Mucosa of stomach (tissue), 1 donor: ENCODE measurements at regions not wholly inside any gene's neighbourhood (a gene's known extent, or its start where the extent isn't known, plus 50 kb on each side); places are given as distances from the start of the nearest gene placed in this dataset.

Experiments
- H3K27me3 ChIP-seq: one replicate; pipeline ENCODE4 v1.7.0; 2013; ENCODE audit warnings: mild to moderate bottlenecking, low read length; ENCODE audit not compliant: control insufficient read depth, insufficient read depth
- H3K36me3 ChIP-seq: one replicate; pipeline ENCODE4 v1.7.0; 2013; ENCODE audit warnings: low read length; ENCODE audit not compliant: control insufficient read depth, insufficient read depth
- H3K4me1 ChIP-seq: one replicate; pipeline ENCODE4 v1.7.0; 2013; ENCODE audit warnings: mild to moderate bottlenecking, low read length; ENCODE audit not compliant: control insufficient read depth, insufficient read depth
- H3K4me3 ChIP-seq: one replicate; pipeline ENCODE4 v1.7.0; 2013; ENCODE audit warnings: low read length
- H3K9ac ChIP-seq: one replicate; pipeline ENCODE4 v1.7.0; 2013; ENCODE audit warnings: mild to moderate bottlenecking, low read length, moderate library complexity
- H3K9me3 ChIP-seq: one replicate; pipeline ENCODE4 v1.7.0; 2013; ENCODE audit warnings: mild to moderate bottlenecking, low read length, moderate library complexity; ENCODE audit not compliant: control insufficient read depth
- donor health status: Pancreatic carcinoma.

- H3K4me1 ChIP-seq: no peaks in the 10 kb centered on the region
- H3K36me3 ChIP-seq: no peaks in the 10 kb centered on the region
- H3K27me3 ChIP-seq: no peaks in the 10 kb centered on the region
- no peak overlapping the region for H3K4me3 ChIP-seq
- H3K9me3 ChIP-seq: no peaks in the 10 kb centered on the region
- H3K9ac ChIP-seq: no peak overlapping the region
These were observed 988.1 kb upstream of the HS3ST1 start for GRCh38 chr4:12416755-12417154.

- no peaks in the 10 kb centered on the region for H3K9me3 ChIP-seq
- no peak overlapping the region for H3K9ac ChIP-seq
- H3K4me1 ChIP-seq: no peaks in the 10 kb centered on the region
- H3K27me3 ChIP-seq: no peaks in the 10 kb centered on the region
- H3K36me3 ChIP-seq: no peaks in the 10 kb centered on the region
- H3K4me3 ChIP-seq: no peak overlapping the region
These were observed 985.6 kb upstream of the HS3ST1 start for GRCh38 chr4:12414181-12414812.

DNA sequence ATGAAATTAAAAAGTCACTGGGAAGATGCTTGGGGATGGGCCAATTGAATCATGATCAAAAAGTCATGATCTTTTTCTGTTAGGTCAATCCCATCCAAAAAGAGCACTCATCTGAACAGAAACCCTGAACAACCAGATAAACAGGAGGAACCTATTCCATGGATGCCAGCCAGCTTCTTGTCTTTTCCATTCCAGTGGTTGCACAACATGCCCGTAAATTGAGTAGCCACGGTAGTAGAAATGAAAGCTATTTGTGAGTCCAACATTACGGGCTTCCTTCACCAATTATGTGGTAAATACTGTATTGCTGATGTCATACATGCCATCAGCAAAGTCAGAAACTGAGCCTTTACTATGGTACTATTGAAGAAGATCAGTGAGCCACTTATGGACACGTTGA is 982.4 kb upstream of the HS3ST1 start:
- Histone ChIP-seq H3K9me3 (no peaks in the 10 kb centered on the region), H3K27me3 (no peaks in the 10 kb centered on the region), H3K4me3 (no peak overlapping the region)

DNA sequence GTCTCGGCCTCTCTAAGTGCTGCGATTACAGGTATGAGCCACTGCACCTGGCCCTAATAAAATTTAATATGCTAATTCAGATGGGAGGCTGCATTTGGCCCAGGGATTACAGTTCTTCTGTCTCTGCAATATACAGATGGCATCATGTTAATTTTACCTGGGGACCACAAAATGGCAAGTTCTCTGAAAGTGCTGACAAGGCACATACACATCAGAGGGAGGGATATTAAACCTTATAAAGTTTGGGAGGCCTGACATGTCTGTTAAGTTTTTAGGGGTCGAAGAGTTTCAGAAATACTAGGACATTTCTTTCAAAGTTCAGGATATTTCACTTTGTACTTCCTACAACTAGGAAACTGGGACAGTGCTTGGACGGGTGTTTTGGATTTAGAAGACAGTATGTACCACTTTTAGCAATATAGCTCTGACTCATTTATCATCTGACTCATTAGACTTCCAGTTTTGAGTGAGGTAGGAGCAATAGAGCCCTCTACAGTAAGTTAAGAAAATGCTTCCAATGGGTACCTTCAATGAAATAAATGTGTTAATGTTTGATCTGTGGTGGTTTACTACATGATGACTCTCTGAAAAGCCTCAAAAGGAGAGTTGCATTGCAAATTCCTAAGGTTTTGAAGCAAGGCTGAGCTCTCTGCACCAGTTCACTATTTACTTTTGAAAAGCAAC is 981.0 kb upstream of the HS3ST1 start:
- Histone ChIP-seq H3K27me3 (no peaks in the 10 kb centered on the region), H3K9ac (no peak overlapping the region), H3K4me3 (no peak overlapping the region), H3K36me3 (no peaks in the 10 kb centered on the region), H3K9me3 (no peaks in the 10 kb centered on the region), H3K4me1 (no peaks in the 10 kb centered on the region)

More for the DNA sequence above, 982.4 kb upstream of the HS3ST1 start:
- Histone ChIP-seq H3K9ac (no peak overlapping the region), H3K36me3 (no peaks in the 10 kb centered on the region), H3K4me1 (no peaks in the 10 kb centered on the region)

DNA sequence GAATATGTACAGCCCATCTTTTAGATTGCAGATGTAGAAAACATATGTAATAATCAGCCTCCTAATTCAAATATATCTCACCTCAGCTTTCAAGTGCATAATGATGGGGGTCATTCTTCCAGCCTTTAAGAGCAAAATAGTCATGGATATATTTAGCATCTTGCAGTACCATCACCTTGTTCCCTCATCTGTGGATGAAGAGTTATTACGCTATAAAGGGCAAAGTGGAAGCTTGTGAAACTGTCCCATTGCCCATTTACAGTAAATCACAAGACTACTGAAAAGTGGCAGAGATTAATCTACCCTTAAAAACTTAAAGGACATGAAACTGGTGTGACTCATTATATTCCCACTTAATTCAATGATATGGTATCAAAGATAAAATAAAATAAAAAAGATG is 979.7 kb upstream of the HS3ST1 start:
- Histone ChIP-seq H3K4me3 (no peak overlapping the region), H3K36me3 (no peaks in the 10 kb centered on the region), H3K27me3 (no peaks in the 10 kb centered on the region), H3K9ac (no peak overlapping the region), H3K9me3 (no peaks in the 10 kb centered on the region), H3K4me1 (no peaks in the 10 kb centered on the region)

- Histone ChIP-seq H3K27me3 (no peaks in the 10 kb centered on the region), H3K4me3 (no peak overlapping the region), H3K36me3 (no peaks in the 10 kb centered on the region), H3K4me1 (no peaks in the 10 kb centered on the region), H3K9me3 (no peaks in the 10 kb centered on the region), H3K9ac (no peak overlapping the region)
These were observed 974.5 kb upstream of the HS3ST1 start for GRCh38 chr4:12403175-12403574.

GRCh38 chr4:12399781-12400180 is 971.1 kb upstream of the HS3ST1 start:
- no peak overlapping the region for H3K4me3 ChIP-seq
- H3K4me1 ChIP-seq: no peaks in the 10 kb centered on the region
- no peaks in the 10 kb centered on the region for H3K27me3 ChIP-seq
- no peak overlapping the region for H3K9ac ChIP-seq
- H3K36me3 ChIP-seq: no peaks in the 10 kb centered on the region
- H3K9me3 ChIP-seq: no peaks in the 10 kb centered on the region

GRCh38 chr4:12393631-12394262 is 965.1 kb upstream of the HS3ST1 start:
- Histone ChIP-seq H3K9me3 (no peaks in the 10 kb centered on the region), H3K9ac (no peak overlapping the region), H3K4me3 (no peak overlapping the region), H3K36me3 (no peaks in the 10 kb centered on the region), H3K4me1 (no peaks in the 10 kb centered on the region), H3K27me3 (no peaks in the 10 kb centered on the region)

DNA sequence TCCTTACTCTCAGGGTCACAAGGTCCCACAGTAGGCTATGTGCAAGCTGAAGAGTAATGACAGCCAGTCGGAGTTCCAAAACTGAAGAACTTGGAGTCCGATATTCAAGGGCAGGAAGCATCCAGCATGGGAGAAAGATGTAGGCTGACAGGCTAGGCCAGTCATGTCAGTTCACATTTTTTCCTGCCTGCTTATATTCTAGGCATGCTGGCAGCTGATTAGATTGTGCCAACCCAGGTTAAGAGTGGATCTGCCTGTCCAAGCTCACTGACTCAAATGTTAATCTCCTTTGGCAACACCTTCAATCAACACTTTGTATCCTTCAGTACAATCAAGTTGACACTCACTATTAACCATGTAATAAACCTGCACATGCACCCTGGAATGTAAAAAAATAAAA is 960.9 kb upstream of the HS3ST1 start:
- H3K4me3 ChIP-seq: no peak overlapping the region

GRCh38 chr4:12382567-12382966 is 953.9 kb upstream of the HS3ST1 start:
- no peaks in the 10 kb centered on the region for H3K27me3 ChIP-seq
- H3K36me3 ChIP-seq: no peaks in the 10 kb centered on the region
- H3K9me3 ChIP-seq: no peaks in the 10 kb centered on the region
- no peak overlapping the region for H3K9ac ChIP-seq
- H3K4me1 ChIP-seq: no peaks in the 10 kb centered on the region
- no peak overlapping the region for H3K4me3 ChIP-seq

More for the DNA sequence above, 960.9 kb upstream of the HS3ST1 start:
- H3K36me3 ChIP-seq: no peaks in the 10 kb centered on the region
- H3K9ac ChIP-seq: no peak overlapping the region
- no peaks in the 10 kb centered on the region for H3K27me3 ChIP-seq
- no peaks in the 10 kb centered on the region for H3K9me3 ChIP-seq
- H3K4me1 ChIP-seq: no peaks in the 10 kb centered on the region

GRCh38 chr4:12379191-12379590 is 950.5 kb upstream of the HS3ST1 start:
- no peaks in the 10 kb centered on the region for H3K36me3 ChIP-seq
- no peaks in the 10 kb centered on the region for H3K4me1 ChIP-seq
- no peak overlapping the region for H3K4me3 ChIP-seq
- no peaks in the 10 kb centered on the region for H3K9me3 ChIP-seq
- H3K9ac ChIP-seq: no peak overlapping the region
- H3K27me3 ChIP-seq: no peaks in the 10 kb centered on the region

- Histone ChIP-seq H3K27me3 (no peaks in the 10 kb centered on the region), H3K4me3 (no peak overlapping the region), H3K9ac (no peak overlapping the region), H3K36me3 (no peaks in the 10 kb centered on the region), H3K4me1 (no peaks in the 10 kb centered on the region), H3K9me3 (no peaks in the 10 kb centered on the region)
These were observed 947.1 kb upstream of the HS3ST1 start for GRCh38 chr4:12375805-12376204.
